ENCODE measurements at regions not wholly inside any gene's neighbourhood (a gene's known extent, or its start where the extent isn't known, plus 50 kb on each side); places are given as distances from the start of the nearest gene placed in this dataset.
"Not testable (repeated sequence)": the region's sequence is repeated elsewhere in the genome, so short reads cannot be mapped to it uniquely, and the experiment has no call there.

GRCh38 chr13:37168151-37168550 lies 62.7 kb upstream of the CSNK1A1L start:
- Histone ChIP-seq H3K27ac (no peak overlapping the region), H3K27me3 (no peaks in the 10 kb centered on the region), H3K36me3 (replicated peaks in 1 of 2) (no peaks in the 10 kb centered on the region), H3K9me3 (replicated peaks in 1 of 3) (no peaks in the 10 kb centered on the region), H3K4me3 (no peak overlapping the region), H3K4me1 (replicated peaks in 1 of 2) (no peaks in the 10 kb centered on the region)
- DNase-seq, result no peak
- intact Hi-C loops (cut with DNase I), result no loop called here
- TF ChIP-seq POLR2A (IDR thresholded peaks at IDR 0.05) (no peak), CTCF (IDR thresholded peaks at IDR 0.05) (no peak)
- 41 to 51% (median 50%) methylated on average over 3 of the region's 3 CpGs for WGBS, 4 donors

- DNase-seq, result no peak
- intact Hi-C loops (cut with DNase I), result no loop called here
- no peaks in the 10 kb centered on the region for H3K9me3 ChIP-seq (replicated peaks in 1 of 3)
- H3K27me3 ChIP-seq, result no peaks in the 10 kb centered on the region
- no peak overlapping the region for H3K4me3 ChIP-seq
- no peak for TF ChIP-seq POLR2A (IDR thresholded peaks at IDR 0.05)
- no peak for TF ChIP-seq CTCF (IDR thresholded peaks at IDR 0.05)
- no peaks in the 10 kb centered on the region for H3K4me1 ChIP-seq (replicated peaks in 1 of 2)
- WGBS, 4 donors, result 61 to 80% (median 75%) methylated on average over 2 of the region's 2 CpGs
- no peaks in the 10 kb centered on the region for H3K36me3 ChIP-seq (replicated peaks in 1 of 2)
- no peak overlapping the region for H3K27ac ChIP-seq
These were observed 59.2 kb upstream of the CSNK1A1L start for GRCh38 chr13:37164635-37165034.

- Histone ChIP-seq H3K4me3 (no peak overlapping the region), H3K4me1 (replicated peaks in 1 of 2) (no peaks in the 10 kb centered on the region), H3K36me3 (replicated peaks in 1 of 2) (no peaks in the 10 kb centered on the region), H3K9me3 (replicated peaks in 1 of 3) (no peaks in the 10 kb centered on the region), H3K27ac (no peak overlapping the region), H3K27me3 (no peaks in the 10 kb centered on the region)
- WGBS, 4 donors, result 58 to 70% (median 66%) methylated on average over 3 of the region's 3 CpGs
- TF ChIP-seq CTCF (IDR thresholded peaks at IDR 0.05) (no peak), POLR2A (IDR thresholded peaks at IDR 0.05) (no peak)
- intact Hi-C loops (cut with DNase I), result no loop called here
- no peak for DNase-seq
These were observed 58.3 kb upstream of the CSNK1A1L start for GRCh38 chr13:37163641-37164265.

GRCh38 chr13:37158481-37158880 lies 53.0 kb upstream of the CSNK1A1L start:
- no peaks in the 10 kb centered on the region for H3K4me1 ChIP-seq (replicated peaks in 1 of 2)
- TF ChIP-seq CTCF (IDR thresholded peaks at IDR 0.05) (no peak), POLR2A (IDR thresholded peaks at IDR 0.05) (no peak)
- WGBS, 4 donors, result 76 to 83% (median 81%) methylated on average over 2 of the region's 2 CpGs

GRCh38 chr13:37155613-37156097 lies 50.2 kb upstream of the CSNK1A1L start:
- not testable (repeated sequence) for H3K9me3 ChIP-seq (replicated peaks in 1 of 3)
- 84 to 93% (median 91%) methylated on average over 21 to 22 of the region's 22 CpGs for WGBS, 4 donors

More at GRCh38 chr13:37158481-37158880, 53.0 kb upstream of the CSNK1A1L start:
- no peak for DNase-seq
- intact Hi-C loops (cut with DNase I), result no loop called here
- Histone ChIP-seq H3K36me3 (replicated peaks in 1 of 2) (no peaks in the 10 kb centered on the region), H3K4me3 (no peak overlapping the region), H3K27me3 (no peaks in the 10 kb centered on the region), H3K27ac (no peak overlapping the region), H3K9me3 (replicated peaks in 1 of 3) (no peaks in the 10 kb centered on the region)

More at GRCh38 chr13:37155613-37156097, 50.2 kb upstream of the CSNK1A1L start:
- DNase-seq; H3K27me3 ChIP-seq; H3K4me3 ChIP-seq; intact Hi-C loops (cut with DNase I); H3K4me1 ChIP-seq (replicated peaks in 1 of 2); H3K36me3 ChIP-seq (replicated peaks in 1 of 2); H3K27ac ChIP-seq: not testable (repeated sequence)
